ENCODE measurements at regions not wholly inside any gene's neighbourhood (a gene's known extent, or its start where the extent isn't known, plus 50 kb on each side); places are given as distances from the start of the nearest gene placed in this dataset.

DNA sequence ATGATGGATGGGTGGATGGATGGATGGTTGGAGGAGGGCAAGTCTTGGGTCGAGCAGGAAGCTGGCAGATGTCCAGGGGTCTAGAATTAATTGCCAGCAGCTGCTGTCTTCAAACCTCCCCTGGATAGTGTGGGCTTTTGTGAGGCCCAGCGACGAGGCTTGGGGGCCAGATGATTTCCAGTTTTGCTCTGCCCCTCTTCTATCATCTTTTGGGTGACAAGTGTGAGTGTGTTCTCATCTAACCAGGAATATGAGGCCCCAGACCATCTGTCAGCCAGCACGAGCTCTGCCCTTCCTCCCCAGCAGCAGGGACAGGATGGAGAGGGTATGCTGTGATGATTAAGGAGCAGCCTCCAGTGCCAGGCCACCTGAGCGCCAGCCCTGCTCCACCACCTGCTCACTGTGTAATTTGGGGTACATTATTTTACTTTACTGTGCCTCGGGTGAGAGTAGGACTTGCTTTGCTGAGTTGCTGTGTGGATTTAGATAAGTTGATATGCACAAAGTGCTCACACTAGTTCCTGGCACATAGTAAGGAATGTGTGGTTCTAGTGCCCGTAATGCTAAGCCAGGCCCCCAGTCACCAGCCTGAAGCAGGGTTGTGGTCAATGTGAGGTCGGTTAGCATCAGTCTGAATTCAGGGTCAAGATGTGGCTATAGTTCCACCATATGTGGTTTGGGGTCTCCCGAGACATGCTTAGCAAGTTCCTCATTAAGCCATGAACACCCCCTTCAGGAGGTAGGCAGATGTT, 251.1 kb downstream of the CYP26B1 start:
- TF ChIP-seq GATA2 (IDR thresholded peaks at IDR 0.05; ENCODE audit: low read depth, low read length) (no peak), GATA3 (IDR thresholded peaks at IDR 0.05; ENCODE audit: low read depth, low read length) (no peak)
